Muscle of leg (tissue), 3 donors: ENCODE measurements at regions not wholly inside any gene's neighbourhood (a gene's known extent, or its start where the extent isn't known, plus 50 kb on each side); places are given as distances from the start of the nearest gene placed in this dataset.

Source experiments
- DNase-seq: peaks from one replicate; pipeline ENCODE4 v3.0.0; 2013
- H3K27ac ChIP-seq: one replicate; pipeline ENCODE4 v1.5.1; 2013; ENCODE audit warnings: mild to moderate bottlenecking, low read length, control low read depth
- H3K27me3 ChIP-seq: one replicate; pipeline ENCODE4 v1.6.1; 2013; ENCODE audit warnings: low read length; ENCODE audit not compliant: control insufficient read depth, insufficient read depth
- H3K36me3 ChIP-seq: one replicate; pipeline ENCODE4 v1.6.1; 2013; ENCODE audit warnings: low read length; ENCODE audit not compliant: control insufficient read depth, insufficient read depth
- H3K4me1 ChIP-seq: one replicate; pipeline ENCODE4 v1.6.1; 2013; ENCODE audit warnings: low read length; ENCODE audit not compliant: control insufficient read depth, insufficient read depth
- H3K4me3 ChIP-seq: one replicate; pipeline ENCODE4 v1.5.1; 2013; ENCODE audit warnings: low read length, control low read depth
- H3K9me3 ChIP-seq: replicated peaks from 2 replicates; pipeline ENCODE4 v1.6.1; 2013; ENCODE audit warnings: low read depth, low read length; ENCODE audit not compliant: control insufficient read depth
- WGBS: methylation state at CpG from one replicate; pipeline ENCODE4 v1.1.5; 2013; ENCODE audit warnings: missing lambda C conversion rate; ENCODE audit not compliant: insufficient coverage; 5-methylcytosine and 5-hydroxymethylcytosine counted together

DNA sequence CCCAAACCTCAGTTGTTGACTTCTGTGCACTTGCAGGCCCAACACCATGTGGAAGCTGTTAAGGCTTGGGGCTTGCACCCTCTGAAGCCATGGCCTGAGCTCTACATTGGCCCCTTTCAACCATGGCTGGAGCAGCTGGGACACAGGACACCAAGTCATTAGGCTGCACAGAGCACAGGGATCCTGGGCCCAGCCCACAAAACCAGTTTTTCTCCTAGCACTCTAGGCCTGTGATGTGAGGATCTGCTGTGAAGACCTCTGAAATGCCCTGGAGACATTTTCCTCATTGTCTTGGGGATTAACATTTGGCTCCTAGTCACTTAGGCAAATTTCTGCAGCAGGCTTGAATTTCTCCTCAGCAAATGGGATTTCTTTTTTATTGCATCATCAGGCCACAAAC is 1255.7 kb downstream of the ZPLD1 start:
- H3K36me3 ChIP-seq: no peaks in the 10 kb centered on the region
- DNase-seq: no peak
- no peaks in the 10 kb centered on the region for H3K4me1 ChIP-seq
- H3K4me3 ChIP-seq: no peak overlapping the region
- H3K27me3 ChIP-seq: no peaks in the 10 kb centered on the region
- peaks cover 2% of the 10 kb centered on the region for H3K9me3 ChIP-seq
- H3K27ac ChIP-seq: no peak overlapping the region

- no CpG with 5 or more reads among the region's 2 CpGs for WGBS
- DNase-seq: no peak
- no peak overlapping the region for H3K4me3 ChIP-seq
- peaks cover 2% of the 10 kb centered on the region for H3K9me3 ChIP-seq
- no peaks in the 10 kb centered on the region for H3K36me3 ChIP-seq
- no peak overlapping the region for H3K27ac ChIP-seq
- no peaks in the 10 kb centered on the region for H3K4me1 ChIP-seq
- H3K27me3 ChIP-seq: no peaks in the 10 kb centered on the region
Measured at GRCh38 chr3:103693831-103694230, 1259.0 kb downstream of the ZPLD1 start.

GRCh38 chr3:103698646-103699045 is 1263.8 kb downstream of the ZPLD1 start:
- no peaks in the 10 kb centered on the region for H3K27me3 ChIP-seq
- no CpG with 5 or more reads among the region's 1 CpG for WGBS
- no peaks in the 10 kb centered on the region for H3K36me3 ChIP-seq
- H3K27ac ChIP-seq: no peak overlapping the region
- DNase-seq: no peak
- H3K4me3 ChIP-seq: no peak overlapping the region
- H3K9me3 ChIP-seq: no peaks in the 10 kb centered on the region
- H3K4me1 ChIP-seq: no peaks in the 10 kb centered on the region

GRCh38 chr3:103699228-103699627 is 1264.4 kb downstream of the ZPLD1 start:
- Histone ChIP-seq H3K27me3 (no peaks in the 10 kb centered on the region), H3K4me3 (no peak overlapping the region), H3K36me3 (no peaks in the 10 kb centered on the region), H3K9me3 (no peaks in the 10 kb centered on the region), H3K27ac (no peak overlapping the region), H3K4me1 (no peaks in the 10 kb centered on the region)
- no CpG with 5 or more reads among the region's 3 CpGs for WGBS
- DNase-seq: no peak

- DNase-seq: no peak
- no peak overlapping the region for H3K4me3 ChIP-seq
- no peaks in the 10 kb centered on the region for H3K27me3 ChIP-seq
- WGBS: no CpG with 5 or more reads among the region's 2 CpGs
- no peaks in the 10 kb centered on the region for H3K4me1 ChIP-seq
- H3K27ac ChIP-seq: no peak overlapping the region
- no peaks in the 10 kb centered on the region for H3K9me3 ChIP-seq
- H3K36me3 ChIP-seq: no peaks in the 10 kb centered on the region
Measured at GRCh38 chr3:103705641-103706040, 1270.8 kb downstream of the ZPLD1 start.

GRCh38 chr3:103706671-103707070 is 1271.9 kb downstream of the ZPLD1 start:
- no peak for DNase-seq
- Histone ChIP-seq H3K4me3 (no peak overlapping the region), H3K27me3 (no peaks in the 10 kb centered on the region), H3K27ac (no peak overlapping the region), H3K36me3 (no peaks in the 10 kb centered on the region), H3K4me1 (no peaks in the 10 kb centered on the region), H3K9me3 (no peaks in the 10 kb centered on the region)
- no CpG with 5 or more reads among the region's 1 CpG for WGBS

GRCh38 chr3:103711670-103712069 is 1276.9 kb downstream of the ZPLD1 start:
- H3K9me3 ChIP-seq: no peaks in the 10 kb centered on the region
- DNase-seq: no peak

DNA sequence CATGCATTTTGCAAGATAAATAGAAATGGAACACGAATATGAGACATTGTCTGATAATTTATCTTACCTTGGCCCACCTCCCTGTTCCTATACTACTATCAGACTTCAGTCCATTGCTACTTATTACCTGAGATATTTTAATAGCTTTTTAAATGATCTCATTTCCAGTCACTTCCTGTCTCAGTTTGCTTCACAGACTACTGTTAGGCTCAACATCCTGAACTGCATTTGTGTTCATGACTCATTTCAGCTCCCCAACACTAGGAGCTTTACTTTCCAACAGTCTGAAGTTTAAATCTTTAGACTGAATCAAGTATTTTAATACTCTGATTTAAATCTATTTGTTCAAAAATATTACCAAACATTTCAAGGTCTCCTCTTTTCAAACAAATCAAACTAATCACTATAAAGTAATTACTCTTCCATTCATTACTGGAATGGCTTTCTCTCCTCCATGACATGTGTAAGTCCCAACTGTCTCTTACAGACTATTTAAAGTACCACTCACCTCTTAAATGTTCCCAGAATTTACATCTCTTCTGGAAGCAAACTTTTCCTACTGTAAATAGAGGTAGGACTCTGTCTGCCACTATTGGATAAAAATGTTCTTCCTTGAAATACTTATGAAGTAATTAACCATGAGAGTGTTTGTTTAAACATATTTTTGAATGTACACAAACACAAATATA is 1277.6 kb downstream of the ZPLD1 start:
- no peak for DNase-seq
- Histone ChIP-seq H3K4me3 (no peak overlapping the region), H3K27me3 (no peaks in the 10 kb centered on the region), H3K27ac (no peak overlapping the region), H3K36me3 (no peaks in the 10 kb centered on the region), H3K9me3 (no peaks in the 10 kb centered on the region), H3K4me1 (no peaks in the 10 kb centered on the region)
- WGBS: no CpG with 5 or more reads among the region's 1 CpG

More at GRCh38 chr3:103711670-103712069, 1276.9 kb downstream of the ZPLD1 start:
- no CpG with 5 or more reads among the region's 5 CpGs for WGBS
- Histone ChIP-seq H3K27ac (no peak overlapping the region), H3K4me1 (no peaks in the 10 kb centered on the region), H3K27me3 (no peaks in the 10 kb centered on the region), H3K36me3 (no peaks in the 10 kb centered on the region), H3K4me3 (no peak overlapping the region)

GRCh38 chr3:103729547-103729946 is 1294.7 kb downstream of the ZPLD1 start:
- H3K36me3 ChIP-seq: no peaks in the 10 kb centered on the region
- no peaks in the 10 kb centered on the region for H3K4me1 ChIP-seq
- H3K9me3 ChIP-seq: no peaks in the 10 kb centered on the region
- H3K27ac ChIP-seq: no peak overlapping the region
- no peak for DNase-seq
- H3K27me3 ChIP-seq: no peaks in the 10 kb centered on the region
- whole genome bisulfite sequencing: no CpG with 5 or more reads among the region's 3 CpGs
- no peak overlapping the region for H3K4me3 ChIP-seq

DNA sequence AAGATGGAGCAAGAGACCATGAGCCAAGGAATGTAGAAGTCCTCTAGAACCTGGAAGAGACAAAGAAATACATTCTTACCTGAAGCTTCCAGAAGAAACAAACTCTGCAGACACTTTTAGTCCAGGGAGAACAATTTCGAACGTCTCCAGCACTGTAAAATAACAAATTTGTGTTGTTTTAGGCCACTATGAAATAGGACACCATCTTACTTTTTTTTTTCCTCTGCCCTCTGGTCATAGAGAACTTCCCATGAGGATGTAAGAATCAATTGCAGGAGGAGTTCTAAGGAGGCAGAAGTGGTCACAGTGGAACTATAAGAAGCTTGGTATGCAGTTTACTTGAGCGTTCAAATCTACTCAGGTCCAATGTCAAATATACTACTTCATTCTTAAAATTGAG is 1295.9 kb downstream of the ZPLD1 start:
- Histone ChIP-seq H3K4me1 (no peaks in the 10 kb centered on the region), H3K27me3 (no peaks in the 10 kb centered on the region), H3K4me3 (no peak overlapping the region), H3K36me3 (no peaks in the 10 kb centered on the region), H3K27ac (no peak overlapping the region), H3K9me3 (no peaks in the 10 kb centered on the region)
- no peak for DNase-seq
- no CpG with 5 or more reads among the region's 3 CpGs for WGBS

DNA sequence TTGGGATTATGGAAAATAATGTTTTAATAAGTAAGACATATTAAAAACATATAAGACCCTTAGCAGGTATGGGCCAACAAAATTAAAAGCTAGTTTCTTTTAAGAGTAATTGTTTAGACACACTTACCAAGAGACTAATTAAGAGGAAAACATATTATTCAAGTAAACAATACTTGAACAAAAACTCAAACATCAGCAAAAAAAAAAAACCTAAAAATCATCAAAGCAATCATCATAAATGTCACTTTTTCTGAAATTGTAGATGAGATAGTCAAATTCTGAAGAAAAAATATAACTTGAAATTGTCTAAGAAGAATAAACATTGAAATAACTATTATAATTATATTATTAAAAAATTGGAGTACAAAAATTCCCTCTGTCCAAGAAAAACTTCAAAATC is 1318.2 kb downstream of the ZPLD1 start:
- no peaks in the 10 kb centered on the region for H3K27me3 ChIP-seq
- H3K9me3 ChIP-seq: no peaks in the 10 kb centered on the region
- no peak overlapping the region for H3K27ac ChIP-seq
- no peak overlapping the region for H3K4me3 ChIP-seq
- no peaks in the 10 kb centered on the region for H3K36me3 ChIP-seq
- H3K4me1 ChIP-seq: no peaks in the 10 kb centered on the region
- DNase-seq: no peak
